Hepatocyte (in vitro differentiated cells): ENCODE measurements at regions not wholly inside any gene's neighbourhood (a gene's known extent, or its start where the extent isn't known, plus 50 kb on each side); places are given as distances from the start of the nearest gene placed in this dataset.

Experiments
- DNase-seq: peaks from one replicate; pipeline ENCODE4 v3.0.0-alpha.2; 2016; ENCODE audit warnings: low spot score
- H2AFZ ChIP-seq: fragments of 200-600 bp; sonication (generic); 2 replicates; pipeline ENCODE4 v1.6.0; 2016; ENCODE audit warnings: antibody characterized with exemption, mild to moderate bottlenecking
- H3K27ac ChIP-seq: fragments of 200-600 bp; sonication (generic); 2 replicates; pipeline ENCODE4 v1.5.1; 2016; ENCODE audit warnings: mild to moderate bottlenecking
- H3K27me3 ChIP-seq: fragments of 200-600 bp; sonication (generic); 2 replicates; pipeline ENCODE4 v1.6.1; 2016
- H3K36me3 ChIP-seq: fragments of 200-600 bp; sonication (generic); replicated peaks from 2 replicates; pipeline ENCODE4 v1.5.1; 2016; ENCODE audit warnings: low read depth; ENCODE audit not compliant: insufficient read depth
- H3K4me1 ChIP-seq: fragments of 200-600 bp; sonication (generic); 2 replicates; pipeline ENCODE4 v1.5.1; 2016; ENCODE audit warnings: mild to moderate bottlenecking, moderate library complexity; ENCODE audit not compliant: insufficient read depth
- H3K4me2 ChIP-seq: fragments of 200-600 bp; sonication (generic); 2 replicates; pipeline ENCODE4 v1.6.0; 2016
- H3K4me3 ChIP-seq: fragments of 200-600 bp; sonication (generic); 2 replicates; pipeline ENCODE4 v1.5.1; 2016; ENCODE audit warnings: mild to moderate bottlenecking
- H3K79me2 ChIP-seq: fragments of 200-600 bp; sonication (generic); 2 replicates; pipeline ENCODE4 v1.6.0; 2017; ENCODE audit warnings: mild to moderate bottlenecking
- H3K9me2 ChIP-seq: fragments of 200-600 bp; sonication (generic); replicated peaks from 2 replicates; pipeline ENCODE4 v1.6.0; 2017; ENCODE audit warnings: mild to moderate bottlenecking; ENCODE audit not compliant: insufficient read depth
- H3K9me3 ChIP-seq: fragments of 200-600 bp; sonication (generic); 2 replicates; pipeline ENCODE4 v1.5.1; 2016; ENCODE audit warnings: low read depth, mild to moderate bottlenecking
- H4K20me1 ChIP-seq: fragments of 200-600 bp; sonication (generic); 2 replicates; pipeline ENCODE4 v1.6.0; 2016; ENCODE audit warnings: mild to moderate bottlenecking; ENCODE audit not compliant: insufficient read depth, poor library complexity, severe bottlenecking
- EZH2 ChIP-seq: fragments of 200-600 bp; sonication (generic); IDR thresholded peaks from 2 replicates; pipeline ENCODE4 v1.6.1; 2016; ENCODE audit warnings: antibody characterized with exemption, mild to moderate bottlenecking, borderline replicate concordance
- EZH2phosphoT487 ChIP-seq: fragments of 200-600 bp; sonication (generic); IDR thresholded peaks from one replicate; pipeline ENCODE4 v1.6.1; 2018; ENCODE audit warnings: antibody characterized with exemption, mild to moderate bottlenecking, low read depth, moderate library complexity; ENCODE audit not compliant: unreplicated experiment, severe bottlenecking
- WGBS: methylation state at CpG from one replicate; pipeline ENCODE4 v1.1.6; 2016; ENCODE audit warnings: low lambda C conversion rate; ENCODE audit errors: missing lambda C conversion rate; 5-methylcytosine and 5-hydroxymethylcytosine counted together
- TF ChIP-seq, protein P1 (sequence below): fragments of 200-600 bp; sonication (generic); IDR thresholded peaks from 2 replicates; pipeline ENCODE4 v1.5.1; 2016; ENCODE audit warnings: antibody characterized with exemption, mild to moderate bottlenecking; ENCODE audit not compliant: poor library complexity

DNA sequence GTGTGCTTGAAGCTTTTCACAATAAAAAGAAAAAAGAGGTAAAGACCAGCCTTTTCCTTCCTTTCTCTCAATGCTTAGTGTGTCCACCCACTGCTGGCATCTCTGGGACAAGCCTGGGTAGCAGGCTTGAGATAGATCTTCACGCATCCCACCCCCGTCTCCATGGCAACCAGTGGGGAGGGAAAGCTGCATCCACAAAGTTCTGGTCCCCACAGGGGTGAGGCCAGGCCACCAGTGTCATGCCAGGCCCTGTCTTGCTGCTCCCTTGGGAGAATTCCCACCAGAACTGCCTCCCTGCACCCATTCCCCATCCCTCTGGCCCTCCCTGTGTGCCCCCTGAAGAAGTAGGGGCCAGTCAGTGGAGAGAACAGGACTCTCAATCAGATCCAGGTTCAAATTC lies 259.9 kb downstream of the MRTFB start:
- H3K9me3 ChIP-seq: no peaks in the 10 kb centered on the region
- H3K36me3 ChIP-seq: no peaks in the 10 kb centered on the region
- H4K20me1 ChIP-seq: no peaks in the 10 kb centered on the region
- no peak for DNase-seq
- TF ChIP-seq, protein P1, sequence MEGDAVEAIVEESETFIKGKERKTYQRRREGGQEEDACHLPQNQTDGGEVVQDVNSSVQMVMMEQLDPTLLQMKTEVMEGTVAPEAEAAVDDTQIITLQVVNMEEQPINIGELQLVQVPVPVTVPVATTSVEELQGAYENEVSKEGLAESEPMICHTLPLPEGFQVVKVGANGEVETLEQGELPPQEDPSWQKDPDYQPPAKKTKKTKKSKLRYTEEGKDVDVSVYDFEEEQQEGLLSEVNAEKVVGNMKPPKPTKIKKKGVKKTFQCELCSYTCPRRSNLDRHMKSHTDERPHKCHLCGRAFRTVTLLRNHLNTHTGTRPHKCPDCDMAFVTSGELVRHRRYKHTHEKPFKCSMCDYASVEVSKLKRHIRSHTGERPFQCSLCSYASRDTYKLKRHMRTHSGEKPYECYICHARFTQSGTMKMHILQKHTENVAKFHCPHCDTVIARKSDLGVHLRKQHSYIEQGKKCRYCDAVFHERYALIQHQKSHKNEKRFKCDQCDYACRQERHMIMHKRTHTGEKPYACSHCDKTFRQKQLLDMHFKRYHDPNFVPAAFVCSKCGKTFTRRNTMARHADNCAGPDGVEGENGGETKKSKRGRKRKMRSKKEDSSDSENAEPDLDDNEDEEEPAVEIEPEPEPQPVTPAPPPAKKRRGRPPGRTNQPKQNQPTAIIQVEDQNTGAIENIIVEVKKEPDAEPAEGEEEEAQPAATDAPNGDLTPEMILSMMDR: no peak
- TF ChIP-seq EZH2phosphoT487 (no peak), EZH2 (no peak)
- H3K27me3 ChIP-seq: no peaks in the 10 kb centered on the region
- no peak overlapping the region for H2AFZ ChIP-seq
- 97% methylated on average over 2 of the region's 2 CpGs for WGBS
- no peak overlapping the region for H3K4me2 ChIP-seq
- no peaks in the 10 kb centered on the region for H3K79me2 ChIP-seq
- peaks cover 4% of the 10 kb centered on the region for H3K4me1 ChIP-seq
- H3K9me2 ChIP-seq: no peaks in the 10 kb centered on the region
- no peak overlapping the region for H3K4me3 ChIP-seq
- H3K27ac ChIP-seq: no peak overlapping the region

DNA sequence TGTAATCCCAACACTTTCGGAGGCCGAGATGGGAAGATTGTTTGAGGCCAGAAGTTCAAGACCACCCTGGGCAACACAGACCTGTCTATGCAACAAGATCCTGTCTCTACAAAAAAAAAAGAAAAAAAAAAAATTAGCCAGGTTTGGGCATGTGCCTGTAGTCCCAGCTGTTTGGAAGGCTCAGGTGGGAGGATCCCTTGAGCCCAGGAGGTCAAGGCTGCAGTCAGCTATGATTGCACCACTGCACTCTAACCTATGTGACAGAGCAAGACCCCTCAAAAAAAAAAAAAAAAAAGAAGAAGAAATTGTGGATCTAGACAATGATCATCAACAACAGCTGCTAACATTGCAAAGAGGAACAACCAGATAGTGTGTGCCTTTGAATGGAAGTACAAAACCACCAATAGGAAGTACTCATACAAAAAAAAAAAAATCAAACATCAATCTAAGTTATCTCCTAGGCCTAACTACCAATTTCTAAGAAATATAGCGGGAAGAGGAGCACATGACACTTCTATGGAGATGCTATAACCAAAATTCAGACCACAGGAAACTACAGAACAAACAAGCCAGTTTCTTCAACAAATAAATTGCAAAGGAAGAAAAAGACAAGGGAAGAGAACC lies 258.7 kb downstream of the MRTFB start:
- no peak overlapping the region for H3K27ac ChIP-seq
- WGBS: 98% methylated on average over 3 of the region's 3 CpGs
- no peak for DNase-seq

DNA sequence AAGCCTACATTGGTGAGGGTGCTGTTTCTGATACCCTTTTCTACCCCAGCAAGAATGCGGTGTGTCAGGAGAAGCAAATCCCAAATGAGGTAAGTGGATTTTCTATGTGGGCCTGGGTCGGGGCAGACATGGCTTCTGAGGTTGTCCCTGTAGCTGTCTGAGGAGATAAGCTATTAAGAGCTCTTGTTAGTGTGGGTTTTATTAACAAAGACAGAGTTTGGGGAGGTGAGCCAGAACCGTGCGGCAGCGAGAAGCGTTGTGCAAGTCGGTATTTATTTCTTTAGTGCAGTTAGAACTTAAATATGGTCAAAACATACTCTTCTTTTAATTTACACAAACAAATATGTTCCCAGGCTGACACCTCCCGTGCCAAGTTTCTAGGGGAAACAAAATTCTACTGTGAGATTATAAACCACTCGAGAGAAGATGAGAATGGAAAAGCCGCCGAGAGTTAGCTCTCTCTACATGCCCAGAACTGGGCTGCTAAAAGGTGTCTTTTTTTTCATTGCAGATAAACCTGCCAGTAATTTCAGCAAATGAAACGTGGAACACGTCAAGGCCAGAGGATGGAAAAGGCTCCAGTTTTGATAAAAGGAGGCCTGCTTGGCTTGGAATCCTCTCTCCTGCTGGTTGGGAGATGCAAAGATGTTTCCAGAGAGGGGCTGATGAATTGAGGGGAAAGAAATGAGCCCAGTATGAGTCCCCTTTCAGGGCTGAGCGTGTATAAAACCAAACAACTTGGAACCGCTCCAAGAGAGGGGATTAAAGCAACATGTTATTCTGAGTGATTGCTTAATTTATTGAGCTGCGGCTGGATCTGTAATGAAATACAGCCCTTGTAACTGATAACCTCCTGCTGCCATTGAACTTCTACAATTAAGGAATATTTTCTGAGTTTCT lies 254.6 kb downstream of the MRTFB start:
- Histone ChIP-seq H3K4me2 (no peak overlapping the region), H3K4me1 (peaks cover 12% of the 10 kb centered on the region), H3K9me3 (no peaks in the 10 kb centered on the region), H3K36me3 (no peaks in the 10 kb centered on the region), H3K79me2 (no peaks in the 10 kb centered on the region), H3K27me3 (no peaks in the 10 kb centered on the region), H4K20me1 (no peaks in the 10 kb centered on the region), H3K9me2 (no peaks in the 10 kb centered on the region), H3K4me3 (no peak overlapping the region), H3K27ac (no peak overlapping the region), H2AFZ (no peak overlapping the region)
- 67% methylated on average over 16 of the region's 16 CpGs for WGBS
- no peak for DNase-seq
- TF ChIP-seq EZH2phosphoT487 (no peak), EZH2 (no peak)
- TF ChIP-seq, protein P1: no peak

More for the DNA sequence above, 258.7 kb downstream of the MRTFB start:
- H2AFZ ChIP-seq: no peak overlapping the region
- no peaks in the 10 kb centered on the region for H3K79me2 ChIP-seq
- H3K36me3 ChIP-seq: no peaks in the 10 kb centered on the region
- no peaks in the 10 kb centered on the region for H3K9me3 ChIP-seq
- no peaks in the 10 kb centered on the region for H3K27me3 ChIP-seq
- no peak overlapping the region for H3K4me2 ChIP-seq
- H3K4me3 ChIP-seq: no peak overlapping the region
- H4K20me1 ChIP-seq: no peaks in the 10 kb centered on the region
- no peaks in the 10 kb centered on the region for H3K9me2 ChIP-seq
- peaks cover 12% of the 10 kb centered on the region for H3K4me1 ChIP-seq
- TF ChIP-seq EZH2phosphoT487 (no peak), EZH2 (no peak)
- TF ChIP-seq, protein P1: no peak
